ENCODE measurements at regions not wholly inside any gene's neighbourhood (a gene's known extent, or its start where the extent isn't known, plus 50 kb on each side); places are given as distances from the start of the nearest gene placed in this dataset.
"Not testable (repeated sequence)": the region's sequence is repeated elsewhere in the genome, so short reads cannot be mapped to it uniquely, and the experiment has no call there.

DNA sequence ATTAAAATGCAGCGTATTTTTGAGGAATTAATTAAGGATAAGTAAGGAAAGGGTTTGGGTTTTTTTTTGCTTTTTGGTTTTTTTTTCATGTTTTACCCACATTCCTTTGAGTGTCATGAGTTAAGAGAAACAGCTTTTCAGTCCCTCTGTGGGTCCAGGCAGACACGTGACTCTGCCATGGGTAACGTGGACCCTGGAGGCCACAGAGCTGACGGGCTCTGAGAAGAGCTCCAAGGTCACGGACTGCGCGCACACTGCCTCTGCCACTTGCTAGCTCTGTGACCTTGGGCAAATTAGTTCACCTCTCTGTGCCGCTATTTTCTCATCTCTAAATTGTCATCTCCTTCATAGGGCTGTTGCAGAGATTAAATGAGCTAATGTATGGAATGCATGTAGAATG lies 588.2 kb upstream of the CDH11 start:
- no peak for DNase-seq

GRCh38 chr16:65704866-65705265 lies 583.0 kb upstream of the CDH11 start:
- DNase-seq, result peak in 1 of 56 donors; percentile 2

DNA sequence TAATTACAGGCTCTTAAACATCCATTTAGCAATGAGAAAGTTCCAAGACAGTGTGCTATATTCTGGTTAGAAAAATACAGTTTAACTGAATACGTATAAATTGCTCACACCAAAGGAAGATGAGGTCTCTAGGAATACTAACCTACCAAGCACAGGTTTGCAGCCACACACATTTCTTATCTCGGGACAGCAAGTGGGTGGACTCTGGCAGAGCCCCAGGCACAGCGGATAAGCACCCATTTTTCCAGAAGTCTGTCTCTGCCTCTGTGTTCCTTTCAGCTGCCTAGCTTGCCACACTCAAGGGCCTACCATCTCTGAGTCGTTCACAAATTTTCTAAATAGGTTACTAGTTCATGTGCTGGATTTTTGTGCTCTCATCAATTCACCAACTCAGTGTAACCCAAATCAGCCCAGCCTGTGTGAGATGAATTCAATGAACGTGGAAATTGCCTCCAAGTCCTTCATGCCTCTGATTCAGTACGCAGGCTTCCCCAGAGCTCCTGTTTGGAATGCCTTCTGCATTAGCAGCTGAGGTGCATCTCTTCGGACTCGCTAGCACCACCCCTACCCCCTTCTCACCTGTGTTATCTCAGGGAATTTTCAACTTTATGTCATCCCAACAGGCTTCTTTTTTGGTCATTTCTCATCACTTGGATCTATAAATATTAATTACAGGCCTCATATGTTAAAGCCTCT lies 581.0 kb upstream of the CDH11 start:
- no peak for DNase-seq

GRCh38 chr16:65700596-65700995 lies 578.7 kb upstream of the CDH11 start:
- DNase-seq, result no peak

DNA sequence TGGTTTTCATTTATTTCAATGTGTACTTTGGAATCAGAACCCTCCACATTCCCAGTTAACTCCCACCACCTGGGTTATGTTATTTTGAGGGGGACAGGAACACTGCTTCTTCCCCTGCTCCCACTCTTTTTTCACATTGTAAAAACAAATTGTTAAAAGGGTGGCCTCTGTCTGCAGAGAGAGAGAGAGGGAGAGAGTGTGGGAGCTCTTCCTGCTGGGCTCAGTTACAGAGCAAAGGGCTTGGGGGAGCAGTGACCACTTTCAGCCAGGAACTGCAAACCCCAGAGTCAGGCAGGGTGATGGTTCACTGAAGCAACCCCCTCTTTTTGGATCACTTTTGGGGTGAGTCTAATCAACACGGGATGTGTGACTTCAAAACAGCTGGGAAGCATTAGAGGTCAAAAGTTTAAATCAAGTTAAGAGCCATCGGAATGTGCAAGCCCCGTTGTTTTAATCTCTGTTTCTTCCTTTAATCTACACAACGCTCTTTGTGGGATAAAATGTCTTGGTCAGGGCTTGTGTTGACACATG lies 577.0 kb upstream of the CDH11 start:
- DNase-seq, result no peak

GRCh38 chr16:65697521-65697920 lies 575.7 kb upstream of the CDH11 start:
- no peak for DNase-seq

- DNase-seq, result no peak
Observed at GRCh38 chr16:65697065-65697464, 575.2 kb upstream of the CDH11 start.

DNA sequence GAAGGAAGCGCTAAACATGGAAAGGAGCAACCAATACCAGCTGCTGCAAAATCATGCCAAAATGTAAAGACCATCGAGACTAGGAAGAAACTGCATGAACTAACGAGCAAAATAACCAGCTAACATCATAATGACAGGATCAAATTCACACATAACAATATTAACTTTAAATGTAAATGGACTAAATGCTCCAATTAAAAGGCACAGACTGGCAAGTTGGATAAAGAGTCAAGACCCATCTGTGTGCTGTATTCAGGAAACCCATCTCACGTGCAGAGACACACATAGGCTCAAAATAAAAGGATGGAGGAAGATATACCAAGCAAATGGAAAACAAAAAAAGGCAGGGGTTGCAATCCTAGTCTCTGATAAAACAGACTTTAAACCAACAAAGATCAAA lies 570.0 kb upstream of the CDH11 start:
- not testable (repeated sequence) for DNase-seq

DNA sequence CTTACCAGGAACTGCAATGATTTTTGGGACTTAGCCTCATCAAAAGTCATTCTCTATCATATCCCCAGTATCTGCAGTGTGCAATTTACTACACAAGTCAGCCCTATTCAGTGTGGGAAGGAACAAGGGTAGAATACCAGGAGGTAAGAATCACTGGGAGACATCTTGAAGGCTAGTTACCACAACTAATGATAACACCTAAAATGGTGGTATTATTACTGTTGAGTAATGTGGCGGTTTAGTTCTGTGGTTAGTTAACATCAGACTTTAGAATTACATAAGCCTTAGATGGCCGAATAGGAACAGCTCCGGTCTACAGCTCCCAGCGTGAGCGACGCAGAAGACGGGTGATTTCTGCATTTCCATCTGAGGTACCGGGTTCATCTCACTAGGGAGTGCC lies 567.9 kb upstream of the CDH11 start:
- no peak for DNase-seq

GRCh38 chr16:65688301-65688700 lies 566.4 kb upstream of the CDH11 start:
- no peak for DNase-seq

DNA sequence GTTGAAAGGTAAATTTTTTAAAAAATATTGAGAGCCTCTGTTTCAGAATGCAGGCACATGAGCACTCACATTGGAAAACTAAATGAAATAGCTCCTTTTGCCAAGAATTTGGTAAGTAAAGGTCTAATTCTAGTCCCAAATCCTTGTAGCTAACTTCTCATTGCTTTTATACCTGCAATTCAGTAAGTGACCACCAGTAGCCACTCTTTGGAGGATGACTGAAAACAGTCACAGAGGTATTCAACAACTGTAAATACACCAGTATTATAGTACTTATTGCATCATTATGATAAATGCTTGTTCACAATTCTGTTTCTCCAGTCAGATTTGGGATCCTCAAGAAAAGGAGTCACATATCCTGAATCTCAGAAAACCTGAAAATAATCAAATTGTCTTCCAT lies 562.4 kb upstream of the CDH11 start:
- DNase-seq, result no peak

DNA sequence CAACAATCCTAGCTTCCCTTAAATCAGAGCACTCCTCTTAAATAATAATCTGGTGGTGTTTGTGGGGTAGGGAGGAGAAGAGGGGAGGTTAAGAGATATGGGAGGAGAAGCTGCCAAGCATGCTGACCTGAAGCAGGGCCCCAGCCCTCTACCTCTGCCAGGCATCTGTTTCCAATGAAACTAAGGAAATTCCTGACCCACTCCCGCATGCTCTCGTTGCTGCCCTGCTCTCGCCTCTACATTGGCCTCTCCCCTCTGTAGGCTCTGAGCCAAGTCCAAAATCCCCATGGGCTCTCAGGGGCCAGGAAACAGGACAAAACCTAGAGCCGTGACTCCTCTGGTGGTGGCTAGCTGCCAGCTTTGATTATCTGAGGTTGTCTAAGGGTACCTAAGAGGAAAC lies 559.5 kb upstream of the CDH11 start:
- no peak for DNase-seq

DNA sequence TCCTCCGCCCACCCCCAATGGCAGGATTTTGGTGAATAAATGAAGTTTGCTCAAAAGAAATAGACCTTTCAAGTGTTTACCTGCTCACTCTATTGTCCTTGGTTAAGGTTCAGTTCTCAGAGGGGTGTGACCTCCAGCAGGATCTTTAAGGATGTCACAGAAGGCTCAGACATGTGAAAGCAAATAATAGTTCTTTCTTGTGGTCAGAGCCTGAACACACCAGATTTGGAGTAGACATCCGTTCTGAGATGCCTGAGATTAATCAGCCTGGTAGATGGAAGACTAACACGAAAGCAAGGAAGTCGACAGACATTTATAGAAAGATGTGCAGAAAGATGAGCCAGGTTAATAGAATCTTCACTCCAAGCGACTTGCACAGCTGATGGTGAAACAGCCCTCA lies 557.9 kb upstream of the CDH11 start:
- no peak for DNase-seq

DNA sequence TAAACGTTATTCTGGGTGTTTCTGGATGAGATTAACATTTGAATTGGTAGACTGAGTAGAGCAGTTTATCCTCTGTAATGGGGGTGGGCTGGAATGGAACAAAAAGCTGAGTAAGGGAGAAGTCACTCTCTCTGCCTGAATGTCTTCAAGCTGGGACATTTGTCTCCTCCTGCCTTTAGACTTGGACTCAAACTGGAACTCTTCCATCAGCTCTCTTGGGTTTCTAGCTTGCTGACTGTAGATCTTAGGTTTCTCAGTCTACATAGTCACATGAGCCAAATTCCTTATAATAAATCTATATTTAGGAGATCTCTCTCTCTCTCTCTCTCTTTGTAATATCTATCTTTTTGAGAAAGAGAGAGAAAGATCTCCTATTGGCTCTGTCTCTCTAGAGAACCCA lies 553.3 kb upstream of the CDH11 start:
- no peak for DNase-seq

- no peak for DNase-seq
Observed at GRCh38 chr16:65672960-65673359, 551.1 kb upstream of the CDH11 start.

- DNase-seq, result no peak
Observed at GRCh38 chr16:65671071-65671470, 549.2 kb upstream of the CDH11 start.

GRCh38 chr16:65668064-65668595 lies 546.3 kb upstream of the CDH11 start:
- DNase-seq, result no peak

DNA sequence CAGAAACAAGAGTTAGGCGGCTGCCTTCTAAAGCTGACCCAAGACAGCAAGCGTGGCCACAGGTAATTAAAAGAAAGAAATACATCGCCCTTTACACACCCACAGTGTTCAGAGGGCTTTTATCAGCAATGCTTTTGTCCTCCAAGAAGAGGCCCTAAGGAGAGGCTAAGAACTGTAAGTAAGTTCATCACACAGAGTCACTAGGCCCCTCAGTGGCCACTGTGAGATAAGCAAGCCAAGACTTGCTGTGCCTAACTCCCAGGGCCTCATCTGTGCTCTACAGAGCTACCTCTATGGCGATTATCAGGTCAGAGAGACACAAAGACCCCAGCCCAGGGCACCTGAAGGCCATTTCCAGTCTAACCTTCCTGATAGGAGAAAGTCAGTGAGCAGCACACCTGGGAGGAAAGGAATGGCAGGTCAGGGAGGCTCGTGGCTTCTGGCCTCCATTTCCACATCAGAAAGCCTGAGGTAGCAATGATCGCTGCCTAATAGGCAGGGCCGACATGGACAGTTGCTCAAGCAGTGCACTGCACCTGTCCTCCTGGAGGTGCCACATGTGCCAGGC lies 545.2 kb upstream of the CDH11 start:
- peak in 2 of 56 donors; percentile 6 to 13 for DNase-seq

GRCh38 chr16:65666132-65666941 lies 544.5 kb upstream of the CDH11 start:
- DNase-seq, result no peak

DNA sequence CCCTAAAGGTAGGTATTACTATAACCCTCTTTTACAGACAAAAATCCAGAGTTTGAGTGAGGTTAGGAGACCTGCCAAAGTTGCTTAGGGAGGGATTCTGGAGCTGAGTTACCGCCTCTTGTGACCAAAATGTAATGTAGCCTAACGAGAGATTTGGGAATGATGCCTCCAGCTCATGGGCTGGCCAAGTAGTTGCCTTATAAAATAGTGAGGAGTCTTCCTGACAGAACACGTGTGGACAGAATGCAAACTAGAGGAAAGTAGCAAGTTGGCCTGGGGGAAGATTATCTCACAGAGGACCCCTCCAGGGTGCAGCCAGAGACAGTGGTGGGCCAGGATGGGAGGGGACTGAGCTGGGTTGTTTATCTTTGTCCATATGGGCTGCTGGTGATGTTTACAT lies 543.7 kb upstream of the CDH11 start:
- no peak for DNase-seq

DNA sequence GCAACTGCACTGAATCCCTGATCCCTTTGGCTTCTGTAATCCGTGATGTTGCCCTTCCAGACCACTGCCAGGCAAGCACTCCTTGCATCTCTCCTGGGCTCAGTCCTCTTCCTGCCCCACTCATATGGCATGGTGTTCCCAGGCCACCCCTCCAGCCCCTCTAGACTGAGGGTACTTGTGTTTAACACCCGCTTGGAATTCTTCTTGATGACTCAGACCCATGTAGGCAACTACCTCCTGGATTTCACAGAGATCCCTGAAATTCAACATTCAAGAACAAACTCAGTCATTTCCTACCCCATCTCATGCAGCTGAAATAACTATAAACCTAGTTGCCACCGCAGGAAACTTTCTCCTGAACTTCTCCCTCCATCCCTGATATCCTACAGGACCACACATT lies 541.9 kb upstream of the CDH11 start:
- DNase-seq, result no peak

GRCh38 chr16:65662256-65662655 lies 540.4 kb upstream of the CDH11 start:
- no peak for DNase-seq
